GM12891 (cell line): ENCODE measurements at regions not wholly inside any gene's neighbourhood (a gene's known extent, or its start where the extent isn't known, plus 50 kb on each side); places are given as distances from the start of the nearest gene placed in this dataset.

Experiments
- DNase-seq: peaks from one replicate; pipeline ENCODE4 v3.0.0; 2011; ENCODE audit warnings: low spot score; ENCODE audit not compliant: insufficient read length
- FAIRE-seq: peaks from 2 replicates; lab custom pipeline; 2011; peaks lifted over from hg19 to GRCh38; lab: Jason Lieb, UNC
- PAX5 ChIP-seq: IDR thresholded peaks from 2 replicates; pipeline ENCODE4 v1.6.1; 2011; ENCODE audit warnings: low read length, moderate library complexity, mild to moderate bottlenecking; ENCODE audit not compliant: insufficient read depth, severe bottlenecking
- POLR2A ChIP-seq: IDR thresholded peaks from 2 replicates; pipeline ENCODE4 v1.6.1; 2011; ENCODE audit warnings: low read depth, low read length, control low read depth
- POLR2AphosphoS5 ChIP-seq: IDR thresholded peaks from 2 replicates; pipeline ENCODE4 v1.6.1; 2011; ENCODE audit warnings: low read depth, low read length, control low read depth
- POU2F2 ChIP-seq: IDR thresholded peaks from 2 replicates; pipeline ENCODE4 v1.6.1; 2011; ENCODE audit warnings: low read depth, mild to moderate bottlenecking, control low read depth, low read length, moderate library complexity
- SPI1 ChIP-seq: IDR thresholded peaks from 2 replicates; pipeline ENCODE4 v1.6.1; 2011; ENCODE audit warnings: low read depth, low read length, control low read depth
- TAF1 ChIP-seq: IDR thresholded peaks from 2 replicates; pipeline ENCODE4 v1.6.1; 2011; ENCODE audit warnings: low read depth, low read length, control low read depth

DNA sequence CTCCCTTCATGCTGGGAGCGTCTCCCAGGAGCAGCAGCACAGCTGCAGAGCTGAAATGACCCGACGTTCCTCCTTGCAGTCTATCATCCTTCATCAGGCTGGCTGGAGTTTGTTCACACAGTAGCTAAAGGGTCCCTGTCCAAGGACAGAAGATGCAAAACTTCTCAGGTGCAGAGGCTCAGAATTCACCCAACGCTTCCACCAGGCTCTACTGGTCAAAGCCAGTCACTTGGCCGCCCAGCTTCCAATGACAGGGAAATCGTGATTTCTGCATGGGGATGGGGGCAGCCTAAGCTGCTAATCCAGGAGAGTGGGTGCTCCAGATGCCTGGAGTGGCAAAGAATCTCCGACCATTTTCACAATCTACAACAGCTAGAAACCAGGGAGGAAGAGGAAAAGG is 97.0 kb upstream of the SALL3 start:
- FAIRE-seq (no peak), DNase-seq (no peak)
- TF ChIP-seq POLR2AphosphoS5 (no peak), SPI1 (no peak), PAX5 (no peak), TAF1 (no peak), POLR2A (no peak), POU2F2 (no peak)

GRCh38 chr18:78883501-78883900 is 96.1 kb upstream of the SALL3 start:
- DNase-seq (no peak), FAIRE-seq (no peak)
- TF ChIP-seq POLR2A: no peak

DNA sequence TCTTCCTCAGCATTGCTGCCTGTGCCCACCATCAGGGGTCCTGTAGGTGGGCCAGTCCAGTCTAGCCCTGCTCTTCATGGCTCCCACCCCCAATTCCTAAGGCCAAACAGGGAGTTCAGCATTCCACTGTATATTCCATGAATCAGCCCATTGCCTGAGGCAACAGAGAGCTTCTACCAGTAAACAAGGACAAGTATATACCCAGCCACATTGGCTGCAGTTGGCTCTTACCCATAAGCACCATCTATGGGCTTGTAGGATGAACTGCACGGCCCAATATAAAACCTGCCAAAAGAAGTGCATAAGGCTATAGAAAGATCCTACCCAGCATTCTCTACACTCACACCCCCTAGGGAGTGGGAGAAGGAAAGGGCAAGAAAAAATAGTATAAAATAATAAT is 95.1 kb upstream of the SALL3 start:
- no peak for DNase-seq
- no peak for TF ChIP-seq POLR2AphosphoS5
- no peak for TF ChIP-seq PAX5
- no peak for TF ChIP-seq POLR2A
- TF ChIP-seq SPI1: no peak
- TF ChIP-seq POU2F2: no peak
- no peak for TF ChIP-seq TAF1
- FAIRE-seq: no peak

DNA sequence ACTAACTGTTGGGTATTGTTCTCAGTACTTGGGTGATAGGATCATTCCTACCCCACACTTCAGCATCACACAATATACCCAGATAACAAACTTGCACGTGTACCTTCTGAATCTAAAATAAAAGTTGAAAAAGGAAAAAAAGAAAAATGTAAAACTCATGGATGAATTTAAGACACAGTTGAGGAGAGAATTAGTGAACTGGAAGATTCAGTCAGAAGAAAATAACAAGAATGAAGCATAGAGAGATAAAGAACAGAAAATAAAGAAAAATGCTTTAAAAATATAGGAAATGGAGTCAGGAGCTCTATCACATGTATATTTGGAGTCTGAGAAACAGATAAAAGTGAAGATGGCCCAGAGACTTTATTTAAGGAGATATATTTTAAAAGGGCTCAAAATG is 90.4 kb upstream of the SALL3 start:
- DNase-seq (no peak), FAIRE-seq (no peak)
- no peak for TF ChIP-seq SPI1
- no peak for TF ChIP-seq TAF1
- no peak for TF ChIP-seq POLR2A
- no peak for TF ChIP-seq POLR2AphosphoS5
- no peak for TF ChIP-seq POU2F2
- no peak for TF ChIP-seq PAX5

DNA sequence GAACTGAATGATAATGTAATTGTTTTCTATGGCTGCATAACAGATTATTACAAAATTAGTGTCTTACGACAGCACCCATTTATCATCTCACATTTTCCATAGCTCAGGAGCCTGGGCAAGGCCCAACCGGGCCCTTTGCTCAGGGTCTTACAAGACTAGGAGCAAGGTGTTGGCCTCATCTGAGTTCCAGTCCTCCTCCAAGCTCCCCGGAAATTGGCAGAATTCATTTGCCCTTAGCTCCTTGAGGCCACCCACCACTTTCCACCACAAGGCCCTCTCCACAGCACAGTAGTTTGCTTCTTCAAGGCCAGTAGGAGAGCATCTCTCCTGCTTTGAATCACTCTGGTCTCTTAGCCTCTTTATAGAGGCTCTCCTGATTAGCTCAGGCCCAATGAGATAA is 89.2 kb upstream of the SALL3 start:
- no peak for DNase-seq
- no peak for TF ChIP-seq POLR2A
- TF ChIP-seq POU2F2: no peak
- TF ChIP-seq POLR2AphosphoS5: no peak
- TF ChIP-seq TAF1: no peak
- no peak for TF ChIP-seq PAX5
- no peak for TF ChIP-seq SPI1
- no peak for FAIRE-seq

GRCh38 chr18:78891185-78891762 is 88.3 kb upstream of the SALL3 start:
- FAIRE-seq (no peak), DNase-seq (no peak)
- TF ChIP-seq PAX5 (no peak), SPI1 (no peak), POLR2AphosphoS5 (no peak), POU2F2 (no peak), TAF1 (no peak)

DNA sequence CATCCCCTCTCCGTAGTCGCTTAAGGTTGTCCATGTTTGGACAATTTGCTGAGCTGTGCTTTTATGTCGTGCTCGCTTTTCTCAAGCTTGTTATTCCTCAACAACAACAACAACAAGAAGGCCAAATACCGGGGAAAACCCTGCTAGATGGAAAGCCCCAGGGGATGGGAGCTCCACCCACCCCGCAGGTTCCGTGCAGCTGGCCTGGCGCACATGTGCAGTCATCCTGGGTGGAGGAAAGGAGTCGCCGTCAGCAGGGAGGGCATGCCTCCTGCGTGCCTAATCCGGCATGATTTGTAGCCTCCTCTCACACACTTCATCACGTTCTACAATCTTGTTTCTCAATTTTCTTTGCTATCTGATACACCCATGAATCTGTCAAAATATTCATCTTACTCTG is 87.4 kb upstream of the SALL3 start:
- FAIRE-seq (no peak), DNase-seq (no peak)
- TF ChIP-seq POLR2A: no peak
- TF ChIP-seq POU2F2: no peak
- TF ChIP-seq PAX5: no peak
- TF ChIP-seq POLR2AphosphoS5: no peak
- TF ChIP-seq TAF1: no peak
- no peak for TF ChIP-seq SPI1

DNA sequence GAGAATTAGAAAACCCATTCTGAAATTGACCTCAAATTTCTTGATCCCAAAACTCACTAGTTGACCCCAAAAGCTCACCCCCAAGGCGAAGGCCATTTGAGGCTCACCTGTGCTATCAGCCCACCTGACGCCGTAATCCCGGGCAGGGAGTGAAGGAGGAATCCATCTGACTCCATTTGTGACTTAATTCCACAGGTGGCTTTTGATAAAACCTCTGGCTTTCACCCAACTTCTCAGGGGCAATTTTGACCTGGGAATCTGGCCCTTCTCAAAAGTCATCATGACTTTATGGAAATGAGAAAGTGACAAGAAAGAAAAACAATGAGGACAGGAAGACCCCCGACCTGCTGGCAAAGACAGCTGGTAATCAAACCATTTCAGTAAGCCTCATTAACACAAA is 86.9 kb upstream of the SALL3 start:
- TF ChIP-seq TAF1 (no peak), POLR2A (no peak), POLR2AphosphoS5 (no peak), SPI1 (no peak), PAX5 (no peak), POU2F2 (no peak)
- FAIRE-seq (no peak), DNase-seq (no peak)

- DNase-seq (no peak), FAIRE-seq (no peak)
- no peak for TF ChIP-seq POLR2AphosphoS5
- no peak for TF ChIP-seq SPI1
- no peak for TF ChIP-seq TAF1
- no peak for TF ChIP-seq POU2F2
- no peak for TF ChIP-seq POLR2A
- TF ChIP-seq PAX5: no peak
Observed at GRCh38 chr18:78893281-78894032, 86.2 kb upstream of the SALL3 start.

GRCh38 chr18:78894033-78894305 is 85.6 kb upstream of the SALL3 start:
- no peak for DNase-seq
- TF ChIP-seq POLR2AphosphoS5 (no peak), SPI1 (no peak), PAX5 (no peak), POLR2A (no peak), TAF1 (no peak), POU2F2 (no peak)
- no peak for FAIRE-seq
